ENCODE measurements at regions not wholly inside any gene's neighbourhood (a gene's known extent, or its start where the extent isn't known, plus 50 kb on each side); places are given as distances from the start of the nearest gene placed in this dataset.
"Not testable (repeated sequence)": the region's sequence is repeated elsewhere in the genome, so short reads cannot be mapped to it uniquely, and the experiment has no call there.

- DNase-seq = no peak
These were observed 308.8 kb upstream of the TECRL start for GRCh38 chr4:64718091-64718490.

GRCh38 chr4:64715741-64716140, 306.5 kb upstream of the TECRL start:
- DNase-seq = no peak

GRCh38 chr4:64713256-64713840, 304.1 kb upstream of the TECRL start:
- no peak for DNase-seq

- no peak for DNase-seq
These were observed 303.3 kb upstream of the TECRL start for GRCh38 chr4:64712590-64712989.

DNA sequence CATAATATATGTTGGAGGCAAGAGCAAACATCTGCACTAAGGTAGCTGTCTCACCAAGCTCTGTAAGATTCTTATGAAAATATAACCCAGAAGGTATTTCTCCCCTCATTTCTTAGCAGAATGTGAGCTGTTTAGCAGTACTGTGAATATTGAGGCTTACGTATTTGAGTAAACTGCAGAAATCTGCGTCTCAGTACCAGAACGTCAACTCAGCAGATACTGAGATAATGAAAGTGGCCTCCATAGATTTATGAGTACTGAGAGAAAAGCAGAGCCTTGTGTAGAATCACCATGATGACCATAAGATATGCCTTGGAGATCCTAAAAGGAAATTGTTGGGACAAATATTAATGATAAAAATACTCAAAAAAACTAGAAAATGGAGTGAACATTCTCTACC, 296.7 kb upstream of the TECRL start:
- DNase-seq = no peak

GRCh38 chr4:64698171-64698570, 288.9 kb upstream of the TECRL start:
- no peak for DNase-seq

DNA sequence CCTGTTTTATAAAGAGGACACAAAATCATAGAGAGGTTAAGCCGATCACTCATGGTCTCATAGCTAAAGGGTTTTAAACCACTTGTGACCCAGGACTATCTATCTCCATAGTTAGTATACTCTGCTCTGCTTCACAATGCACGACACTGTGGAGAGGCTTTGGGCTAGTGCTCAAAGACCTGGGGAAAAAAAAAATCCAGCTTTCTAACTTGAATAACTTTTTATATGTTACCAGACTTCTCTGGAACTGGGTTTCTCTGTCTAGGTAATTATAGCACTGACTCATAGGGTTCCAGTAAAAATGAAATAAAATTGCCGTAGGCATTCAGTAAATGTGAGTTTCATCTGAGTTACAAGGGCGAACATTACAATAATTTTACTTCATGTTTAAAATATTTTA, 273.7 kb upstream of the TECRL start:
- no peak for DNase-seq

DNA sequence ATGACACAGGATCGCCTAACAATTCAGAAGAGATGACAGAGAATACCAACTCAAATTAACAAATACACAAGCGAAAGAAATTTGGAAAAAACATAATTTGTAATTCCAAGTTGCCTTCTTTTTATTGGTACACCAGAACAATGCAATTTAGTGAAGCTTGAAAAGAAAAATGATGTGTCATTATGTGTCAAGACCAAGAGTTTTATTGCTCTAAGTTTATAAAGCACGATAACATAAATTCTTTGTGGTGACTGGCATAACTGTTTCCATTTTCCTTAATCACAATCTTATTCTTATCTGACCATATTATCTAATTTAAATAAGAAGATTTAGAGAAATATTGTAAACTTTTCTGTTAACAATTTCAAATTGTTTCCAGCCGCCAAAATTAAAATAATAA, 273.2 kb upstream of the TECRL start:
- no peak for DNase-seq

DNA sequence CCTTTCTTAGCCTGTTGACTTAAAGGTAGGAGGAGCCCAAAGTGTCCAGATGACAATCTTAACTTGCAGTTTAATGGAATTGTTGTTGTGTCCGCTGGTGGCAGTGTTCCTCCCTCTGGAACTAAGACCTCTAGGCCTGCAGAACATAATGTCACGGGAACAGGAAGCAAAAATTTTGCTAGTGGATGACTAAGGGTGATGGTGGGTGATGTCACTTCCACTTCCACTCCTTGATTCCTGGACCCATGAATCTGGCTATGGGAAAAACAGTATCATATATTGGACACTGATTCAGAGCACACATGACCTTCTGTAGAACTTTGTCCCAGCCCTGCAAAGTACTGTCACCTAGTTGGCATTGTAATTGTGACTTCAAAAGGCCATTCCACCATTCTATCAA, 263.9 kb upstream of the TECRL start:
- DNase-seq = not testable (repeated sequence)

- no peak for DNase-seq
These were observed 261.4 kb upstream of the TECRL start for GRCh38 chr4:64670647-64671046.

DNA sequence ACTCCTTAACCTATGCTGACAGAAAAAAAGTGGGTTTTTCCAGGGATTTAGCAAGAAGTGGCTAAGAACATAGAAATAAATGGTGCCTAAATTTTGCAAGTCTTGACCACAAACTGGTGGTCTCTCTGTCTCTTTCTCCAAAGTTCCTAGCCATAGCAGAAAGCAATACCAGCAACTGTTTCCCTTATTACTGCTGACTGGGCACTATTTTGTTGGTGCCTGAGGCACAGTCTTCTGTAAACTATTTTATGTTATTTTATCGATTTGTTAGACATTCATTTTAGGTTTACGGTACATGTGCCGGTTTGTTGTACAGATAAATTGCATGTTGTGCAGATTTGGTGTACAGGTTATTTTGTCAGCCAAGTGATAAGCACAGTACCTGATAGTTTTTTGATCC, 234.6 kb upstream of the TECRL start:
- DNase-seq = no peak

GRCh38 chr4:64642936-64643335, 233.7 kb upstream of the TECRL start:
- no peak for DNase-seq

DNA sequence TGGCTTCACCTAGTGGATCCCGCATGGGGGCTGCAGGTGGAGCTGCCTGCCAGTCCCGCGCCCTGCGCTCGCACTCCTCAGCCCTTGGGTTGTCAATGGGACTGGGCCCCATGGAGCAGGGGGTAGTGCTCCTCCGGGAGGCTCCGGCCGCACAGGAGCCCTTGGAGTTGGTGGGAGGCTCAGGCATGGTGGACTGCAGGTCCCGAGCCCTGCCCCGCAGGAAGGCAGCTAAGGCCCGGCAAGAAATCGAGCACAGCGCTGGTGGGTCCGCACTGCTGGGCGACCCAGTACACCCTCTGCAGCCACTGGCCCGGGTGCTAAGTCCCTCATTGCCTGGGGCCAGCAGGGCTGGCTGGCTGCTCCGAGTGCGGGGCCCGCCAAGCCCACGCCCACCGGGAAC, 231.2 kb upstream of the TECRL start:
- DNase-seq = not testable (repeated sequence)

GRCh38 chr4:64625438-64625837, 216.2 kb upstream of the TECRL start:
- DNase-seq = no peak

- no peak for DNase-seq
These were observed 208.6 kb upstream of the TECRL start for GRCh38 chr4:64617800-64618199.

- DNase-seq = no peak
These were observed 205.0 kb upstream of the TECRL start for GRCh38 chr4:64614276-64614675.

DNA sequence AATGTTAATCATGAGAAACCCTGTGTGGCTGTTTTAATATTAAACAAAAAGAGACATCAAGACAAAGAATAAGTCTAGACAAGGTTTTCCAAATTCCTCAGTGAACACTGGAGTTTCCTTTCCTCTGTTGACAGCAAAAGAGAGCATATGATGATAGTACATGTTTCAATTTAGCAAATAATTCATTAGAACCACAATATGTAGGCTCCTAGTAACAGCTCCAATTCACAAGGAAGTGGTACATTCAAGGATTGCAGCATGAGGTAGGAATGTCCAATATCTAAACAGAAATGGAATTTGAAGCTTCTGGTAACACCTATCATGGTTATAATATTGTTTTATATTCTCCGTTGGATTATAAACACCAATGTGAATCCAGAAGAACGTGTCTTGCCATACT, 203.8 kb upstream of the TECRL start:
- no peak for DNase-seq

DNA sequence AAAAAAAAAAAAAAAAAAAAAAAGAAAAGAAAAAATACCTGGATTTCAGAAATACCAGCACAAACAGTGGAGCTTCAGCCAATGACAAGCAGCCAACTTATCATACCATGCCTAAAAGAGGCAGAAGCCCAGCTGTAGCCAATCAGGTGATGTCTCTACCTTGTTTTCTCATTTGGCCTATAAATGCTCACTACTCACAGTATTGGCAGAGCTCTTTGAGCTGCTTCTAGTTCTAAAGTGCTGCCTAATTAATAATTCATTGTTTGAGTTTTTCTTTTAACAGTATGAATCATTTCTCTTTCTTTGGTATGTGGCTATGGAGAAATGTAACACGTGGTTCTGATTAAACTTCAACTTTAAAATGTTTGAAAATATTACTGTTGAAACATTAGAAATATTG, 188.8 kb upstream of the TECRL start:
- no peak for DNase-seq

DNA sequence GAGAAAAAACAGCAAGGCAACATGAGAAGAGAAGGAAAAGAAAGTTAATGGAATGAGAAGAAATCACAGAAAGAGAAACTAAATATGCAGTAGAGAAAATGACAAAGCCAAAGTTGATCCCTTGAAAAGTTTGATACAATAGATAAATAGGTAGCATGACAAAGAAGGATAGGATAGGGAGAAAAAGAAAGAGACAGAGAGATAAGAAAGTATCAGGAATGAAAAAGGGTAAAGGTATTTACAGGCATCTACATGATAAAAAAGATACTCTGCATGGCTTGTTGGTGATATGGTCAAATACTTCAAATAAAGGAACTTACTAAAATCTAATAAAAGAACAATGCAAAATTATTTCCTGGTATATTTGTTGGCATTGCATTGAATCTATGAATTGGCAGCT, 185.5 kb upstream of the TECRL start:
- DNase-seq = no peak

DNA sequence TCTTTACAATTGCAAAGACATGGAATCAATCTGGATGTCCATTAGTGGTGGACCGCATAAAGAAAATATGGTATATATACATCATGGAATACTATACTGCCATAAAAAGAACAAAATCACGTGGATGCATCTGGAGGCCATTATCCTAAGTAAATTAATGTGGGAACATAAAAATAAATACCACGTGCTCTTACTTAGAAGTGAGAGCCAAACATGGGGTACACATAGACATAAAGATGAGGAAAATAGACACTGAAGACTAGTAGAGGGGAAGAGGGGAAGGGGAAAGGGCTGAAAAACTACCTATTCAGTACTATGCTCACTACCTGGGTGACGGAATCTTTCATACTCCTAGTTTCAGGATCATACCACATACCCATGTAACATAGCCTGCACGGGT, 179.3 kb upstream of the TECRL start:
- no peak for DNase-seq

GRCh38 chr4:64584981-64585557, 175.8 kb upstream of the TECRL start:
- DNase-seq = no peak

- DNase-seq = no peak
These were observed 174.9 kb upstream of the TECRL start for GRCh38 chr4:64584125-64584524.

- DNase-seq = no peak
These were observed 173.2 kb upstream of the TECRL start for GRCh38 chr4:64582492-64582891.

- no peak for DNase-seq
These were observed 172.2 kb upstream of the TECRL start for GRCh38 chr4:64581422-64581821.

GRCh38 chr4:64564126-64564525, 154.9 kb upstream of the TECRL start:
- DNase-seq = no peak

All from left hindlimb (tissue), 1 donor.